ENCODE measurements at regions not wholly inside any gene's neighbourhood (a gene's known extent, or its start where the extent isn't known, plus 50 kb on each side); places are given as distances from the start of the nearest gene placed in this dataset.

GRCh38 chr2:35347561-35347960 lies 1008.0 kb upstream of the CRIM1 start:
- no peaks in the 10 kb centered on the region for H3K4me1 ChIP-seq (ENCODE audit: control insufficient read depth in 4 of 4, insufficient read depth in 4 of 4, low read length in 3 of 4)
- H3K9me3 ChIP-seq (ENCODE audit: control insufficient read depth in 4 of 4, low read length in 3 of 4), result peaks cover 0 to 3% (median 1%) of the 10 kb centered on the region in 4 donors
- WGBS, result 82% methylated on average over 7 of the region's 7 CpGs
- H3K36me3 ChIP-seq (ENCODE audit: control insufficient read depth in 4 of 4, insufficient read depth in 3 of 4, low read depth in 1 of 4, low read length in 3 of 4), result no peaks in the 10 kb centered on the region
- no peak for TF ChIP-seq JUND (IDR thresholded peaks at IDR 0.05)
- H3K9ac ChIP-seq (ENCODE audit: low read depth in 1 of 2, low read length in 2 of 2), result no peak overlapping the region
- H3K27me3 ChIP-seq (ENCODE audit: control insufficient read depth in 4 of 4, insufficient read depth in 4 of 4, low read length in 3 of 4), result no peaks in the 10 kb centered on the region
- no peak overlapping the region for H3K27ac ChIP-seq (ENCODE audit: low read depth in 1 of 2, low read length in 2 of 2)
- H3K4me3 ChIP-seq (ENCODE audit: low read depth in 1 of 3, low read length in 3 of 3), result no peak overlapping the region
- no peak for DNase-seq (ENCODE audit: low spot score)

- WGBS, result 64% methylated on average over 4 of the region's 4 CpGs
- no peak for DNase-seq (ENCODE audit: low spot score)
- Histone ChIP-seq H3K4me3 (ENCODE audit: low read depth in 1 of 3, low read length in 3 of 3) (no peak overlapping the region), H3K36me3 (ENCODE audit: control insufficient read depth in 4 of 4, insufficient read depth in 3 of 4, low read depth in 1 of 4, low read length in 3 of 4) (no peaks in the 10 kb centered on the region), H3K4me1 (ENCODE audit: control insufficient read depth in 4 of 4, insufficient read depth in 4 of 4, low read length in 3 of 4) (no peaks in the 10 kb centered on the region), H3K9ac (ENCODE audit: low read depth in 1 of 2, low read length in 2 of 2) (no peak overlapping the region), H3K27me3 (ENCODE audit: control insufficient read depth in 4 of 4, insufficient read depth in 4 of 4, low read length in 3 of 4) (no peaks in the 10 kb centered on the region), H3K27ac (ENCODE audit: low read depth in 1 of 2, low read length in 2 of 2) (no peak overlapping the region), H3K9me3 (ENCODE audit: control insufficient read depth in 4 of 4, low read length in 3 of 4) (peaks cover 0 to 6% (median 3%) of the 10 kb centered on the region in 4 donors)
- no peak for TF ChIP-seq FOXA1 (IDR thresholded peaks at IDR 0.05)
- no peak for TF ChIP-seq ATF3 (IDR thresholded peaks at IDR 0.05)
- no peak for TF ChIP-seq CTCF (IDR thresholded peaks at IDR 0.05; ENCODE audit: low read depth, low read length, missing input control)
- no peak for TF ChIP-seq RAD21 (IDR thresholded peaks at IDR 0.05)
- no peak for TF ChIP-seq NR2F2 (IDR thresholded peaks at IDR 0.05)
- TF ChIP-seq ZBTB33 (IDR thresholded peaks at IDR 0.05), result no peak
- TF ChIP-seq SP1 (IDR thresholded peaks at IDR 0.05), result no peak
- no peak for TF ChIP-seq GABPA (IDR thresholded peaks at IDR 0.05 in 1 of 2, conservative IDR thresholded peaks at IDR 0.05 in 1 of 2)
- TF ChIP-seq REST (IDR thresholded peaks at IDR 0.05), result no peak
- TF ChIP-seq FOXA2 (IDR thresholded peaks at IDR 0.05), result no peak
- TF ChIP-seq JUND (IDR thresholded peaks at IDR 0.05), result no peak
- no peak for TF ChIP-seq MAX (IDR thresholded peaks at IDR 0.05)
- no peak for TF ChIP-seq EGR1 (IDR thresholded peaks at IDR 0.05; ENCODE audit: low read depth in 2 of 2)
- TF ChIP-seq HNF4G (IDR thresholded peaks at IDR 0.05), result no peak
- TF ChIP-seq RXRA (IDR thresholded peaks at IDR 0.05), result no peak
- TF ChIP-seq HNF4A (conservative IDR thresholded peaks at IDR 0.05), result no peak
- no peak for TF ChIP-seq TAF1 (conservative IDR thresholded peaks at IDR 0.05)
- no peak for TF ChIP-seq YY1 (IDR thresholded peaks at IDR 0.05)
Observed at GRCh38 chr2:35343135-35343534, 1012.4 kb upstream of the CRIM1 start.
